Astrocyte (in vitro differentiated cells and primary cell): ENCODE measurements at regions not wholly inside any gene's neighbourhood (a gene's known extent, or its start where the extent isn't known, plus 50 kb on each side); places are given as distances from the start of the nearest gene placed in this dataset.

ENCODE experiments used
- CTCF ChIP-seq: IDR thresholded peaks from 2 replicates; pipeline ENCODE4 v1.5.1; 2011; ENCODE audit warnings: low read depth, mild to moderate bottlenecking, inconsistent platforms, low read length, moderate library complexity; ENCODE audit not compliant: insufficient read depth
- EZH2 ChIP-seq: IDR thresholded peaks from 2 replicates; pipeline ENCODE4 v1.6.1; 2012; ENCODE audit warnings: mild to moderate bottlenecking, low read length, inconsistent platforms; ENCODE audit not compliant: insufficient read depth

- TF ChIP-seq EZH2 (no peak), CTCF (no peak)
Observed at GRCh38 chr6:16006681-16007080, 122.2 kb upstream of the MYLIP start.
